ENCODE measurements at regions not wholly inside any gene's neighbourhood (a gene's known extent, or its start where the extent isn't known, plus 50 kb on each side); places are given as distances from the start of the nearest gene placed in this dataset.

- no peaks in the 10 kb centered on the region for H3K36me3 ChIP-seq (ENCODE audit: control insufficient read depth, insufficient read depth, low read length)
- H3K27me3 ChIP-seq (ENCODE audit: control insufficient read depth, insufficient read depth, low read length) = no peaks in the 10 kb centered on the region
- no peak overlapping the region for H3K4me3 ChIP-seq (ENCODE audit: low read depth, low read length)
- no peak for TF ChIP-seq CTCF (IDR thresholded peaks at IDR 0.05; ENCODE audit: insufficient read depth, low read length, poor library complexity, severe bottlenecking)
- no peak for DNase-seq (ENCODE audit: low read depth)
Observed at GRCh38 chr9:30506749-30507148, 1877.7 kb upstream of the ACO1 start.

DNA sequence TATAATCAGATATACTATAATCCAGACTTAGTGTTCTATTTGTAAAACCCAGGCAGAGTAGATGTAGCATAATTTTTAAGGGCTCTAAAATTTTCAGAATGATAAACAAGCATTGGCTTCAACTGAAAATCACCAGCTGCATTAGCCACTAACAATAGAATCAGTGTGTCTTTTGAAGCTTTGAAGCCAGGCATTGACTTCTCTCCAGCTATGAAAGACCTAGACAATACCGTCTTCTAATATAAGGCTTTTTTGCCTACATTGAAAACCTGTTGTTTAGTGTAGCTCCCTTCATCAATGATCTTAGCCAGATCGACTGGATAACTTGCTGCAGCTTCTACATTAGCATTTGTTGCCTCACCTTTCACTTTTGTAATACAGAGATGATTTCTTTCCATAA is 1877.3 kb upstream of the ACO1 start:
- no peak for DNase-seq (ENCODE audit: low read depth)
- no peak for TF ChIP-seq CTCF (IDR thresholded peaks at IDR 0.05; ENCODE audit: insufficient read depth, low read length, poor library complexity, severe bottlenecking)
- H3K36me3 ChIP-seq (ENCODE audit: control insufficient read depth, insufficient read depth, low read length) = no peaks in the 10 kb centered on the region
- H3K27me3 ChIP-seq (ENCODE audit: control insufficient read depth, insufficient read depth, low read length) = no peaks in the 10 kb centered on the region
- H3K4me3 ChIP-seq (ENCODE audit: low read depth, low read length) = no peak overlapping the region

DNA sequence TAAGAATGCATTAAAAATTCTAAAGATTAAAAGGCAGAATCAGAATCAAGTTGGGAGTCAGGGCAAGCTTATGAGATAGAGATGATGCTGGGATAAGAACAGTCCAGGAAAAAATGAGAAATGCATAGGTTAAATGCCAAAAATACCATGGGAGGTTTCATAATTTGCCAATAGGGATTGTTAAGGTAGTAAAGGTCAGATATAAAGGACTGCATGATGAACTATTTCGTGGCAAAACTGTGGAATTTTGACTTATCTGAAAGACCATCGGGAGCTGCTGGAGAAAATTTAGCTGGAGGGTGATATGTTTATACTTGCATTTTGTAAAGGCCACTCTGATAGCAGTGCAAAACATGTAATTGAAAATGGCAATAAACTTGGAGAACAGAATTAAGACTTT is 1872.8 kb upstream of the ACO1 start:
- Histone ChIP-seq H3K4me3 (ENCODE audit: low read depth, low read length) (no peak overlapping the region), H3K27me3 (ENCODE audit: control insufficient read depth, insufficient read depth, low read length) (no peaks in the 10 kb centered on the region), H3K36me3 (ENCODE audit: control insufficient read depth, insufficient read depth, low read length) (no peaks in the 10 kb centered on the region)
- TF ChIP-seq CTCF (IDR thresholded peaks at IDR 0.05; ENCODE audit: insufficient read depth, low read length, poor library complexity, severe bottlenecking) = no peak
- no peak for DNase-seq (ENCODE audit: low read depth)

- no peak for DNase-seq (ENCODE audit: low read depth)
- no peak for TF ChIP-seq CTCF (IDR thresholded peaks at IDR 0.05; ENCODE audit: insufficient read depth, low read length, poor library complexity, severe bottlenecking)
- no peaks in the 10 kb centered on the region for H3K27me3 ChIP-seq (ENCODE audit: control insufficient read depth, insufficient read depth, low read length)
- H3K4me3 ChIP-seq (ENCODE audit: low read depth, low read length) = no peak overlapping the region
- no peaks in the 10 kb centered on the region for H3K36me3 ChIP-seq (ENCODE audit: control insufficient read depth, insufficient read depth, low read length)
Observed at GRCh38 chr9:30519166-30519565, 1865.3 kb upstream of the ACO1 start.

DNA sequence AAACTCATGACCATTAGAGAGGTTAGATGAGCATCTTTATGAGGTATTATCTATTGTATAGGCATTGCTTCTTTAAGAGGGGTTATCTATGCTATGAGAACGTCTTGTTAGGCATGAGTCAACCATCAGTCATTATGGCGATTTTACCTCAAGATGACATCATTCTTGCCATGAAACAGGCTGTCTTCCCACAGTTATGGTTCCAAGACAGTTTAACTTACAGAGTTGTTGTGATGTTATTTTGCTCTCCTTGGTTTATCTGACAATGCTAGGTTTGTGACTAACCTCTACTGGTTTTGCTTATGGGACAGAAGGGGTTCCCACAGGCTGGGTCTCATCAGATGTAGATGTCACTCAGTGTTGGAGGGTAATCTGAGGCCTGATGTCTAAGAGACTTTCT is 1864.7 kb upstream of the ACO1 start:
- peak; percentile 7 for DNase-seq (ENCODE audit: low read depth)
- Histone ChIP-seq H3K27me3 (ENCODE audit: control insufficient read depth, insufficient read depth, low read length) (no peaks in the 10 kb centered on the region), H3K36me3 (ENCODE audit: control insufficient read depth, insufficient read depth, low read length) (no peaks in the 10 kb centered on the region), H3K4me3 (ENCODE audit: low read depth, low read length) (no peak overlapping the region)
- no peak for TF ChIP-seq CTCF (IDR thresholded peaks at IDR 0.05; ENCODE audit: insufficient read depth, low read length, poor library complexity, severe bottlenecking)

DNA sequence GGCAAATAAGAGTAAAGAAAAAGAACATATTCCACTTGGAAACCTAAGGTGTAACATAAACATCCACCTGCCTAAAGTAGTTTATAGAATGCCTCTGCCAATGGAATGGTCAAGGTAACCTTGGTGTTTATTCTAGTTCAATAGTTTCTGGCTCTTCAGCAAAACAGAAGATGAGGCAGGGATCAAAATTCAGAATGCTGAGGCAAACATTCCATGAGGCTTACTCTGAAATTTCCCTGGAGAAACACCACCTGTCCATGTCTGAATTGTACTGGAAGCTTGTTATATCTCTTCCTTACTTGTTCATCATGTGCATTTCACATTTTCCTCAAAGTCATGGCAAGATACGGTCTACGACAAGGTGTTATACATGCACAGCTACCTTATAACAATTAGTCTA is 1862.4 kb upstream of the ACO1 start:
- Histone ChIP-seq H3K4me3 (ENCODE audit: low read depth, low read length) (no peak overlapping the region), H3K27me3 (ENCODE audit: control insufficient read depth, insufficient read depth, low read length) (no peaks in the 10 kb centered on the region)
- TF ChIP-seq CTCF (IDR thresholded peaks at IDR 0.05; ENCODE audit: insufficient read depth, low read length, poor library complexity, severe bottlenecking) = no peak

More for the DNA sequence above, 1862.4 kb upstream of the ACO1 start:
- DNase-seq (ENCODE audit: low read depth) = no peak
- H3K36me3 ChIP-seq (ENCODE audit: control insufficient read depth, insufficient read depth, low read length) = no peaks in the 10 kb centered on the region

Measured in kidney epithelial cell (primary cell).